ENCODE measurements at regions not wholly inside any gene's neighbourhood (a gene's known extent, or its start where the extent isn't known, plus 50 kb on each side); places are given as distances from the start of the nearest gene placed in this dataset.

DNA sequence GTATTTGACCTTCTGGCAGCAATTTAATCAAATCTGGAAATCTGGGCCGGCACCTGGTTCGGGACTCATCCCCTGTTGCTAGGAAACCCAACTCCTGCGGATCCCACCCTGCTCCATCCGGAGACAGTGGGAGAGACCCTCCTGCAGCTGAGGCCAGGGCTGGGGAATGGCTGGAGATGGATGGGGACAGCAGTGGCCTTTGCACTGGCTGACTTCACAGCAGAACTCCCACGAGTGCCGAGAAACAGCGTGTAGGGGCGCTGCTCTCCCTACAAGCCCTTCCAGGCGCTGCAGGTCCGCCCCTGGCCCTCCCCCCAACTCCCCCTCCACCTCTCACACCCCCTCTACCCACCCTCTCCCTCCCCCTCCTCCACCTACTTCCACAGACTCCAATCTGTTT is 105.8 kb upstream of the PPP1R26 start:
- Histone ChIP-seq H3K36me3 (ENCODE audit: control insufficient read depth, insufficient read depth, low read length) (no peaks in the 10 kb centered on the region), H3K27me3 (ENCODE audit: control insufficient read depth, insufficient read depth, low read length) (no peaks in the 10 kb centered on the region; the same call in 1 of the 2 replicates), H3K4me3 (ENCODE audit: low read depth in 2 of 2, low read length in 2 of 2) (no peak overlapping the region), H3K27ac (ENCODE audit: low read length) (no peak overlapping the region), H3K4me1 (ENCODE audit: control insufficient read depth, insufficient read depth, low read length) (no peaks in the 10 kb centered on the region), H3K9me3 (ENCODE audit: control insufficient read depth, insufficient read depth, low read depth, low read length) (no peaks in the 10 kb centered on the region)
- no peak for ATAC-seq
- in situ Hi-C loops (cut with HindIII; ENCODE audit: low pct_unique_long_range_greater_than_20kb, low sequenced_read_pairs) (no loop called here), intact Hi-C loops (cut with micrococcal nuclease; ENCODE audit: unreplicated experiment) (no loop called here)
- ChIA-PET CTCF (no interaction called here), POLR2A (no interaction called here)
- no peak for DNase-seq (ENCODE audit: low read depth, low spot score)
- TF ChIP-seq SIN3A (IDR thresholded peaks at IDR 0.05; ENCODE audit: borderline replicate concordance, insufficient read depth, low read depth, low read length) = no peak
- TF ChIP-seq, protein P1, sequence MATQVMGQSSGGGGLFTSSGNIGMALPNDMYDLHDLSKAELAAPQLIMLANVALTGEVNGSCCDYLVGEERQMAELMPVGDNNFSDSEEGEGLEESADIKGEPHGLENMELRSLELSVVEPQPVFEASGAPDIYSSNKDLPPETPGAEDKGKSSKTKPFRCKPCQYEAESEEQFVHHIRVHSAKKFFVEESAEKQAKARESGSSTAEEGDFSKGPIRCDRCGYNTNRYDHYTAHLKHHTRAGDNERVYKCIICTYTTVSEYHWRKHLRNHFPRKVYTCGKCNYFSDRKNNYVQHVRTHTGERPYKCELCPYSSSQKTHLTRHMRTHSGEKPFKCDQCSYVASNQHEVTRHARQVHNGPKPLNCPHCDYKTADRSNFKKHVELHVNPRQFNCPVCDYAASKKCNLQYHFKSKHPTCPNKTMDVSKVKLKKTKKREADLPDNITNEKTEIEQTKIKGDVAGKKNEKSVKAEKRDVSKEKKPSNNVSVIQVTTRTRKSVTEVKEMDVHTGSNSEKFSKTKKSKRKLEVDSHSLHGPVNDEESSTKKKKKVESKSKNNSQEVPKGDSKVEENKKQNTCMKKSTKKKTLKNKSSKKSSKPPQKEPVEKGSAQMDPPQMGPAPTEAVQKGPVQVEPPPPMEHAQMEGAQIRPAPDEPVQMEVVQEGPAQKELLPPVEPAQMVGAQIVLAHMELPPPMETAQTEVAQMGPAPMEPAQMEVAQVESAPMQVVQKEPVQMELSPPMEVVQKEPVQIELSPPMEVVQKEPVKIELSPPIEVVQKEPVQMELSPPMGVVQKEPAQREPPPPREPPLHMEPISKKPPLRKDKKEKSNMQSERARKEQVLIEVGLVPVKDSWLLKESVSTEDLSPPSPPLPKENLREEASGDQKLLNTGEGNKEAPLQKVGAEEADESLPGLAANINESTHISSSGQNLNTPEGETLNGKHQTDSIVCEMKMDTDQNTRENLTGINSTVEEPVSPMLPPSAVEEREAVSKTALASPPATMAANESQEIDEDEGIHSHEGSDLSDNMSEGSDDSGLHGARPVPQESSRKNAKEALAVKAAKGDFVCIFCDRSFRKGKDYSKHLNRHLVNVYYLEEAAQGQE (IDR thresholded peaks at IDR 0.05; ENCODE audit: insufficient read depth in 1 of 2, low read depth in 2 of 2, low read length in 1 of 2) = no peak
- no peak for TF ChIP-seq TCF7L2 (IDR thresholded peaks at IDR 0.05; ENCODE audit: low read depth, low read length)
- TF ChIP-seq, protein P2, sequence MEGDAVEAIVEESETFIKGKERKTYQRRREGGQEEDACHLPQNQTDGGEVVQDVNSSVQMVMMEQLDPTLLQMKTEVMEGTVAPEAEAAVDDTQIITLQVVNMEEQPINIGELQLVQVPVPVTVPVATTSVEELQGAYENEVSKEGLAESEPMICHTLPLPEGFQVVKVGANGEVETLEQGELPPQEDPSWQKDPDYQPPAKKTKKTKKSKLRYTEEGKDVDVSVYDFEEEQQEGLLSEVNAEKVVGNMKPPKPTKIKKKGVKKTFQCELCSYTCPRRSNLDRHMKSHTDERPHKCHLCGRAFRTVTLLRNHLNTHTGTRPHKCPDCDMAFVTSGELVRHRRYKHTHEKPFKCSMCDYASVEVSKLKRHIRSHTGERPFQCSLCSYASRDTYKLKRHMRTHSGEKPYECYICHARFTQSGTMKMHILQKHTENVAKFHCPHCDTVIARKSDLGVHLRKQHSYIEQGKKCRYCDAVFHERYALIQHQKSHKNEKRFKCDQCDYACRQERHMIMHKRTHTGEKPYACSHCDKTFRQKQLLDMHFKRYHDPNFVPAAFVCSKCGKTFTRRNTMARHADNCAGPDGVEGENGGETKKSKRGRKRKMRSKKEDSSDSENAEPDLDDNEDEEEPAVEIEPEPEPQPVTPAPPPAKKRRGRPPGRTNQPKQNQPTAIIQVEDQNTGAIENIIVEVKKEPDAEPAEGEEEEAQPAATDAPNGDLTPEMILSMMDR (IDR thresholded peaks at IDR 0.05) = no peak
- no peak for TF ChIP-seq POLR2AphosphoS5 (IDR thresholded peaks at IDR 0.05; ENCODE audit: low read depth, low read length)
- no TSS peak for BruUV-seq (replicated peaks)

GRCh38 chr9:135374591-135374990 is 105.0 kb upstream of the PPP1R26 start:
- no peaks in the 10 kb centered on the region; the same call in 1 of the 2 replicates for H3K27me3 ChIP-seq (ENCODE audit: control insufficient read depth, insufficient read depth, low read length)
- H3K4me1 ChIP-seq (ENCODE audit: control insufficient read depth, insufficient read depth, low read length) = no peaks in the 10 kb centered on the region
- H3K27ac ChIP-seq (ENCODE audit: low read length) = no peak overlapping the region
- H3K9me3 ChIP-seq (ENCODE audit: control insufficient read depth, insufficient read depth, low read depth, low read length) = no peaks in the 10 kb centered on the region
- POLR2A ChIA-PET = no interaction called here
- CTCF ChIA-PET = no interaction called here
- intact Hi-C loops (cut with micrococcal nuclease; ENCODE audit: unreplicated experiment) = no loop called here
- no peak for DNase-seq (ENCODE audit: low read depth, low spot score)
- H3K36me3 ChIP-seq (ENCODE audit: control insufficient read depth, insufficient read depth, low read length) = no peaks in the 10 kb centered on the region
- in situ Hi-C loops (cut with HindIII; ENCODE audit: low pct_unique_long_range_greater_than_20kb, low sequenced_read_pairs) = no loop called here
- ATAC-seq = no peak
- no TSS peak for BruUV-seq (replicated peaks)
- no peak overlapping the region for H3K4me3 ChIP-seq (ENCODE audit: low read depth in 2 of 2, low read length in 2 of 2)
- TF ChIP-seq, protein P1 (IDR thresholded peaks at IDR 0.05; ENCODE audit: insufficient read depth in 1 of 2, low read depth in 2 of 2, low read length in 1 of 2) = no peak
- TF ChIP-seq, protein P2 (IDR thresholded peaks at IDR 0.05) = no peak
- TF ChIP-seq TCF7L2 (IDR thresholded peaks at IDR 0.05; ENCODE audit: low read depth, low read length) = no peak
- TF ChIP-seq POLR2AphosphoS5 (IDR thresholded peaks at IDR 0.05; ENCODE audit: low read depth, low read length) = no peak
- TF ChIP-seq SIN3A (IDR thresholded peaks at IDR 0.05; ENCODE audit: borderline replicate concordance, insufficient read depth, low read depth, low read length) = no peak
